T-cell (primary cell): ENCODE measurements at regions not wholly inside any gene's neighbourhood (a gene's known extent, or its start where the extent isn't known, plus 50 kb on each side); places are given as distances from the start of the nearest gene placed in this dataset.

ENCODE experiments used
- ATAC-seq, 4 experiments: fragments of 200-7000 bp in 3 of 4; fragments of 150-1000 bp in 1 of 4; cut with Tn5 transposase; replicated peaks in 1 of 4; 1 replicate in 3 of 4; 2 replicates in 1 of 4; pipeline ENCODE4 v1.10.0; 2021; ENCODE audit warnings: moderate library complexity in 3 of 4, mild to moderate bottlenecking in 2 of 4, moderate number of reproducible peaks in 1 of 4
- CTCF ChIA-PET, 2 donors: fragments of 300-600 bp; sonication (Branson Sonifier 250); formaldehyde crosslinking; loops; one replicate each; lab custom pipeline; 2022; ENCODE audit warnings: antibody characterized with exemption in 2 of 2; lab: Charles Lee
- POLR2A ChIA-PET, 2 donors: fragments of 300-600 bp; sonication (Branson Sonifier 250); formaldehyde crosslinking; loops; one replicate each; lab custom pipeline; 2022; ENCODE audit warnings: antibody characterized with exemption in 2 of 2; lab: Charles Lee
- DNase-seq, 35 experiments: peaks; one replicate each; pipeline versions ENCODE4 v3.0.0 to v3.0.0-alpha.2; 2013 to 2023
- H3K27ac ChIP-seq: one replicate; pipeline ENCODE4 v1.5.1; 2013; ENCODE audit warnings: low read length
- H3K27me3 ChIP-seq, 2 experiments: replicated peaks in 1 of 2; 1 replicate in 1 of 2; 2 replicates in 1 of 2; pipeline versions ENCODE4 v1.6.1 to v1.7.0; 2013; ENCODE audit warnings: low read length in 1 of 2, mixed read lengths in 1 of 2; ENCODE audit not compliant: control insufficient read depth in 2 of 2, insufficient read depth in 2 of 2; ENCODE audit errors: extremely low read depth in 1 of 2
- H3K36me3 ChIP-seq, 2 donors: 1 replicate in 1 of 2; 2 replicates in 1 of 2; pipeline versions ENCODE4 v1.6.1 to v1.7.0; 2013; ENCODE audit warnings: low read length in 1 of 2; ENCODE audit not compliant: control insufficient read depth in 2 of 2, insufficient read depth in 1 of 2; ENCODE audit errors: extremely low read depth in 1 of 2
- H3K4me1 ChIP-seq, 2 experiments: 1 replicate in 1 of 2; 2 replicates in 1 of 2; pipeline versions ENCODE4 v1.6.1 to v1.7.0; 2013; ENCODE audit warnings: low read length in 2 of 2, mixed read lengths in 1 of 2; ENCODE audit not compliant: insufficient read depth in 2 of 2, control insufficient read depth in 1 of 2; ENCODE audit errors: extremely low read depth in 1 of 2
- H3K4me3 ChIP-seq, 2 donors: 1 replicate in 1 of 2; 2 replicates in 1 of 2; pipeline versions ENCODE4 v1.5.1 to v1.7.0; 2013; ENCODE audit warnings: mild to moderate bottlenecking in 2 of 2, low read length in 1 of 2, moderate library complexity in 1 of 2; ENCODE audit not compliant: control insufficient read depth in 1 of 2; ENCODE audit errors: extremely low read depth in 1 of 2
- H3K9me3 ChIP-seq: 2 replicates; pipeline ENCODE4 v1.7.0; 2013
- H3K27ac Mint-ChIP-seq, 2 donors: one replicate each; pipeline ENCODE4 v1.8.0; 2020 to 2021; ENCODE audit warnings: mild to moderate bottlenecking in 2 of 2, mixed read lengths in 2 of 2
- H3K27me3 Mint-ChIP-seq, 2 donors: one replicate each; pipeline ENCODE4 v1.8.0; 2021 to 2022; ENCODE audit warnings: mixed read lengths in 2 of 2
- H3K36me3 Mint-ChIP-seq: one replicate; pipeline ENCODE4 v1.8.0; 2021; ENCODE audit warnings: mixed read lengths
- H3K4me1 Mint-ChIP-seq, 3 donors: one replicate each; pipeline ENCODE4 v1.8.0; 2020 to 2022; ENCODE audit warnings: mixed read lengths in 3 of 3, mild to moderate bottlenecking in 1 of 3
- H3K4me3 Mint-ChIP-seq, 3 donors: one replicate each; pipeline ENCODE4 v1.8.0; 2020 to 2022; ENCODE audit warnings: mild to moderate bottlenecking in 3 of 3, mixed read lengths in 3 of 3, moderate library complexity in 3 of 3
- H3K9me3 Mint-ChIP-seq, 3 donors: one replicate each; pipeline ENCODE4 v1.8.0; 2020 to 2022; ENCODE audit warnings: mixed read lengths in 3 of 3
- WGBS: methylation state at CpG from one replicate; pipeline ENCODE4 v1.1.5; 2013; ENCODE audit warnings: missing lambda C conversion rate; ENCODE audit not compliant: insufficient coverage; 5-methylcytosine and 5-hydroxymethylcytosine counted together

- no peaks in the 10 kb centered on the region for H3K4me1 Mint-ChIP-seq
Measured at GRCh38 chr6:12458558-12458957, 168.4 kb downstream of the EDN1 start.

GRCh38 chr6:12459945-12460661 is 169.9 kb downstream of the EDN1 start:
- WGBS, result 89% methylated on average over 4 of the region's 7 CpGs
- no peak overlapping the region for H3K27ac Mint-ChIP-seq
- DNase-seq, result no peak

More at GRCh38 chr6:12458558-12458957, 168.4 kb downstream of the EDN1 start:
- no peaks in the 10 kb centered on the region for H3K4me1 ChIP-seq
- ChIA-PET CTCF (no interaction called here), POLR2A (no interaction called here)
- Mint-ChIP-seq H3K9me3 (peaks cover 6 to 18% (median 12%) of the 10 kb centered on the region in 3 donors), H3K36me3 (no peaks in the 10 kb centered on the region), H3K27ac (no peak overlapping the region), H3K27me3 (peaks cover 3 to 19% of the 10 kb centered on the region in 2 donors), H3K4me3 (no peak overlapping the region)
- H3K36me3 ChIP-seq, result no peaks in the 10 kb centered on the region
- H3K27ac ChIP-seq, result no peak overlapping the region
- H3K9me3 ChIP-seq, result no peaks in the 10 kb centered on the region
- H3K4me3 ChIP-seq, result no peak overlapping the region
- WGBS, result 53% methylated on average over 3 of the region's 5 CpGs
- DNase-seq (no peak), ATAC-seq (no peak)
- no peaks in the 10 kb centered on the region for H3K27me3 ChIP-seq

DNA sequence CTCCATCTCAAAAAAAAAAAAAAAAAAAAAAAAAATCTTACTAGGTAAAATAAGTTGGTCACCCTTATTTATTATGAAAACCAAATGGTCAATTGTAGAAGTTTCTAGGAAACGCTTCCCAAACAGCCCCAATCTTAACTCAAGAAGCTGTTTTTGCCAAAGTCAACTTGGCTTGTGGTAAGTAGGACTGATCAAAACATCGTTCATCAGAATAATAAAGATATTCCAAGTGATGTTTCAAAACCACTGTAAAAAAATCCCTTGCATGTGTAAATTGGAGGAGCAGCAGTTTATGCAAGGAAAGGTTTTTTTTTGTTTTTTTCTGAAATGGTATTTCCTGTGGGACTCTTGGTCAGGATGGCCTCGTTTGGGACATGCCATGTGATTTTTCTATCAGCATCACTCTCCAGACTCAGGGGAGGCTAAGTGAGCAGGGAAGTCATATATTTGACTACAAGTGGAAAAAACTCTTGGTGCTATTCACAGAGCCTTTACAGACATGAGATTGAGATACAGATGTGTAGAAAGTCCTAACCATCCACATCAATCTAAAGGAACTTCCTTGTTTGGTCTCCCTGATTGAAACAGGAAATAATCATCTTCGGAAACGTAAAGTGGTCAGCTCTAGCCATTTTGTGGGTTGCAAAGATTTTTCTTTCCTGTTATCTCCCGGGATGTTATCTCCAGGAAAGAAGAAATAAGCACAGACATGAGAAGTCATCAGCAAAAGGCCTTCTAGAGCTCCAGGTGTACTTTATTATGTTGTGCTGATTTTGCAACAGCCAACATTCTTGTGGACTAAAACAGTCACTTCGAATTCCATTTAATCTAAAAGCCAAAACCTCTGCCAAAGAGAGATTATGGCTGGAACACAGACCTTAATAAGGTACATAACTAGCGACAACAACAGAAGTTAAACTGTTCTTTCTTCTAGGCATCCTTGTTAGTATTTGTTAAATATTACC is 177.8 kb downstream of the EDN1 start:
- no peaks in the 10 kb centered on the region for H3K9me3 Mint-ChIP-seq
- H3K36me3 Mint-ChIP-seq, result no peaks in the 10 kb centered on the region
- H3K4me3 Mint-ChIP-seq, result no peak overlapping the region
- DNase-seq, result no peak
- H3K27ac Mint-ChIP-seq, result no peak overlapping the region
- H3K27ac ChIP-seq, result no peak overlapping the region
- no peak overlapping the region for H3K4me3 ChIP-seq
- no peaks in the 10 kb centered on the region for H3K27me3 ChIP-seq
- no peaks in the 10 kb centered on the region for H3K4me1 ChIP-seq
- no peaks in the 10 kb centered on the region for H3K9me3 ChIP-seq
- ChIA-PET POLR2A (no interaction called here), CTCF (no interaction called here)
- H3K36me3 ChIP-seq, result no peaks in the 10 kb centered on the region
- H3K27me3 Mint-ChIP-seq, result peaks cover 6 to 19% of the 10 kb centered on the region in 2 donors
- no peak for ATAC-seq
- no peaks in the 10 kb centered on the region for H3K4me1 Mint-ChIP-seq
- no CpG with 5 or more reads among the region's 8 CpGs for WGBS

More at GRCh38 chr6:12459945-12460661, 169.9 kb downstream of the EDN1 start:
- no peaks in the 10 kb centered on the region for H3K4me1 Mint-ChIP-seq
- ChIA-PET CTCF (no interaction called here), POLR2A (no interaction called here)
- Histone ChIP-seq H3K27ac (no peak overlapping the region), H3K36me3 (no peaks in the 10 kb centered on the region), H3K27me3 (no peaks in the 10 kb centered on the region), H3K4me1 (no peaks in the 10 kb centered on the region), H3K4me3 (no peak overlapping the region), H3K9me3 (no peaks in the 10 kb centered on the region)
- no peaks in the 10 kb centered on the region for H3K36me3 Mint-ChIP-seq
- no peak for ATAC-seq
- no peak overlapping the region for H3K4me3 Mint-ChIP-seq
- peaks cover 3 to 24% of the 10 kb centered on the region in 2 donors for H3K27me3 Mint-ChIP-seq
- peaks cover 0 to 8% (median 3%) of the 10 kb centered on the region in 3 donors for H3K9me3 Mint-ChIP-seq

GRCh38 chr6:12472601-12473038 is 182.5 kb downstream of the EDN1 start:
- ChIA-PET CTCF (no interaction called here), POLR2A (no interaction called here)
- DNase-seq (no peak), ATAC-seq (no peak)
- WGBS, result 72% methylated on average over 3 of the region's 4 CpGs
- Mint-ChIP-seq H3K27ac (no peak overlapping the region), H3K9me3 (no peaks in the 10 kb centered on the region), H3K36me3 (no peaks in the 10 kb centered on the region), H3K4me1 (no peaks in the 10 kb centered on the region), H3K4me3 (no peak overlapping the region), H3K27me3 (peaks cover 6 to 16% of the 10 kb centered on the region in 2 donors)
- no peaks in the 10 kb centered on the region for H3K4me1 ChIP-seq
- no peaks in the 10 kb centered on the region for H3K36me3 ChIP-seq
- H3K4me3 ChIP-seq, result no peak overlapping the region
- H3K27me3 ChIP-seq, result no peaks in the 10 kb centered on the region
- H3K27ac ChIP-seq, result no peak overlapping the region
- no peaks in the 10 kb centered on the region for H3K9me3 ChIP-seq

DNA sequence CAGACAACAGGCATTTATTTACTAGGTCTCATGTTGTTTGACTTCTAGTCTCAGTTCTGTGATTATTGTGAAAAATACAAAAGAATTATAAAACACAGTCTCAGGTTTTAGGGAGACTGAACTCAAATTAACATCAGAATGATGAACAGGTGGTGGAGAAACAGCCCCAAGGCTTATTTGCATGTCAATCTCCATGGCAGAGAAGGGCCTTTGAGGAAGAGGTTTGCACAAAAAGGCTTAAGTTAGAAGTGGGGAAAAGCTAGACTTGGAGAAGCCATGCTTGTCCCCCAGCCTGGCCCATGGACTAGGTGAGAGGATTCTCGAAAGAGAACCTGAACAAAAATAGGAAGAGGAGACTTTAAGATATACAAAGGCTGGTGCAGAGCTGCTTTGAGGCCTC is 183.3 kb downstream of the EDN1 start:
- no peaks in the 10 kb centered on the region for H3K27me3 ChIP-seq
- ATAC-seq, result no peak
- H3K9me3 ChIP-seq, result no peaks in the 10 kb centered on the region
- Mint-ChIP-seq H3K27me3 (peaks cover 6 to 16% of the 10 kb centered on the region in 2 donors), H3K36me3 (no peaks in the 10 kb centered on the region), H3K4me3 (no peak overlapping the region), H3K4me1 (no peaks in the 10 kb centered on the region), H3K27ac (no peak overlapping the region), H3K9me3 (no peaks in the 10 kb centered on the region)
- DNase-seq, result no peak
- H3K36me3 ChIP-seq, result no peaks in the 10 kb centered on the region
- no peaks in the 10 kb centered on the region for H3K4me1 ChIP-seq
- no peak overlapping the region for H3K27ac ChIP-seq
- ChIA-PET POLR2A (no interaction called here), CTCF (no interaction called here)
- H3K4me3 ChIP-seq, result no peak overlapping the region
- no CpG with 5 or more reads among the region's 1 CpG for WGBS

DNA sequence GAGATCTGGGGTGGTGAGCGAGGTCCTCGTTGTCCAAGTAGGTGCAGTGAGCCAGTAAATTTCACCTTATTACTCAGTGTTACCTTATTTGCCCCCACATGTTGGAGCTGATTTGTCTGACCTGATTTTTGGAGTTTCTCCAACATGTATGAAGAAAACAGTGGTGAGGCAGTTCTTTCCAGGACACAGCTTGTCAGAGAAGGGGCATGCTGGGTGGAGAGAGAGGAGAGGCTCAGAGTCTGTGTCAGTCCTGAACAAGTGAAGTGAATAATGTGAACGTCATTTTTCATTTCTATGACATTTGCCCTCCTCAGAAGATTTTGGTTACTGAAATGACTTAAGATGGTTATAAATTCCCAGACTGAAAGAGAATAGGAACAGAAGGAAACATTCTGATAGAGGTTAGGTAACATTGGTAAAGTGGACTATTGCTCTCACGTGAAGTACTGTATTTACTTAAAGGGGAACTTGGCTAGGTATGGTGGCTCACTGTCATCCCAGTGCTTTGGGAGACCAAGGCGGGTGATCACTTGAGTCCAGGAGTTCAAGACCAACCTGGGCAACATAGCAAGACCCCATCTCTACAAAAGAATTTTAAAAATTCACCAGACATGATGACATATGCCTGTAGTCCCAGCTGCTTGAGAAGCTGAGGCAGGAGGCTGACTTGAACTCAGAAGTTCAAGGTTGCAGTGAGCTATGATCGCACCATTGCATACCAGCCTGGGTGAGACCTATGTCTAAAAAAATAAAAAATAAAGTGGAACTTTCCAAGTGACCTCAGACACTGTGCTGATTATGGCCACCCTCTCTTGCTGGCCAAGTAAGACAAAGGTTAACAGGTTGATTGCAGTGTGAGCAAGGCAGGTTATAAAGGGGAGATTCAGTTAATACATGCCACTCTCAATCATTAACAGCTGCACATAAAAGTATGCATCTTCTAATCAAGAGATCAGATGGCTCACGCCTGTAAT is 184.3 kb downstream of the EDN1 start:
- no peaks in the 10 kb centered on the region for H3K4me1 ChIP-seq
- no peak for ATAC-seq
- Mint-ChIP-seq H3K36me3 (no peaks in the 10 kb centered on the region), H3K27me3 (peaks cover 6 to 16% of the 10 kb centered on the region in 2 donors), H3K9me3 (no peaks in the 10 kb centered on the region), H3K4me1 (no peaks in the 10 kb centered on the region), H3K4me3 (no peak overlapping the region), H3K27ac (no peak overlapping the region)
- H3K36me3 ChIP-seq, result no peaks in the 10 kb centered on the region
- H3K27ac ChIP-seq, result no peak overlapping the region
- WGBS, result no CpG with 5 or more reads among the region's 7 CpGs
- POLR2A ChIA-PET, result no interaction called here
- CTCF ChIA-PET, result no interaction called here
- no peak for DNase-seq
- no peaks in the 10 kb centered on the region for H3K27me3 ChIP-seq
- H3K4me3 ChIP-seq, result no peak overlapping the region
- H3K9me3 ChIP-seq, result no peaks in the 10 kb centered on the region
